ENCODE measurements at regions not wholly inside any gene's neighbourhood (a gene's known extent, or its start where the extent isn't known, plus 50 kb on each side); places are given as distances from the start of the nearest gene placed in this dataset.

DNA sequence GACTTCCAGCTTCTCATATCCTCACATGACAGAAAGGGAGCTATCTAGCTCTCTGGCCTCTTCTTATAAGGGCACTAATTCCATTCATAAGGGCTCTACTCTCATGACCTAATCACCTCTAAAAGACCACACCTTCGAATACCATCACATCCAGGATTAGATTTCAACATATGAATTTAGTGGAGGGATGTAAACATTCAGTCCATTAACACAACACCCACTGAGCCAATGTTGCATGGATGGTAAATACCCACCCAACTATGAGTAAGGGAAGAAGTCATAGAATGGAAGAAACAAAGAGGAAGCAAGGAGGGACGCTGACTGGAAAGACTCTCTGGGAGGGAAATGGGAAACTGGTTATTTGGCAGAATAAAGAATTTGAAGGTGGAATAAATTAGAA lies 112.6 kb upstream of the CCDC112 start:
- TF ChIP-seq POLR2A (IDR thresholded peaks at IDR 0.05) = no peak
- TF ChIP-seq, protein P1, sequence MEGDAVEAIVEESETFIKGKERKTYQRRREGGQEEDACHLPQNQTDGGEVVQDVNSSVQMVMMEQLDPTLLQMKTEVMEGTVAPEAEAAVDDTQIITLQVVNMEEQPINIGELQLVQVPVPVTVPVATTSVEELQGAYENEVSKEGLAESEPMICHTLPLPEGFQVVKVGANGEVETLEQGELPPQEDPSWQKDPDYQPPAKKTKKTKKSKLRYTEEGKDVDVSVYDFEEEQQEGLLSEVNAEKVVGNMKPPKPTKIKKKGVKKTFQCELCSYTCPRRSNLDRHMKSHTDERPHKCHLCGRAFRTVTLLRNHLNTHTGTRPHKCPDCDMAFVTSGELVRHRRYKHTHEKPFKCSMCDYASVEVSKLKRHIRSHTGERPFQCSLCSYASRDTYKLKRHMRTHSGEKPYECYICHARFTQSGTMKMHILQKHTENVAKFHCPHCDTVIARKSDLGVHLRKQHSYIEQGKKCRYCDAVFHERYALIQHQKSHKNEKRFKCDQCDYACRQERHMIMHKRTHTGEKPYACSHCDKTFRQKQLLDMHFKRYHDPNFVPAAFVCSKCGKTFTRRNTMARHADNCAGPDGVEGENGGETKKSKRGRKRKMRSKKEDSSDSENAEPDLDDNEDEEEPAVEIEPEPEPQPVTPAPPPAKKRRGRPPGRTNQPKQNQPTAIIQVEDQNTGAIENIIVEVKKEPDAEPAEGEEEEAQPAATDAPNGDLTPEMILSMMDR (IDR thresholded peaks at IDR 0.05) = no peak
- H3K9me3 ChIP-seq = no peaks in the 10 kb centered on the region
- H3K27me3 ChIP-seq = no peaks in the 10 kb centered on the region
- intact Hi-C loops (cut with DNase I; ENCODE audit: low total_unique reads) = no loop called here
- no peak overlapping the region for H3K27ac ChIP-seq
- H3K4me3 ChIP-seq = no peak overlapping the region
- DNase-seq = no peak
- no peaks in the 10 kb centered on the region for H3K4me1 ChIP-seq
- no peaks in the 10 kb centered on the region for H3K36me3 ChIP-seq

DNA sequence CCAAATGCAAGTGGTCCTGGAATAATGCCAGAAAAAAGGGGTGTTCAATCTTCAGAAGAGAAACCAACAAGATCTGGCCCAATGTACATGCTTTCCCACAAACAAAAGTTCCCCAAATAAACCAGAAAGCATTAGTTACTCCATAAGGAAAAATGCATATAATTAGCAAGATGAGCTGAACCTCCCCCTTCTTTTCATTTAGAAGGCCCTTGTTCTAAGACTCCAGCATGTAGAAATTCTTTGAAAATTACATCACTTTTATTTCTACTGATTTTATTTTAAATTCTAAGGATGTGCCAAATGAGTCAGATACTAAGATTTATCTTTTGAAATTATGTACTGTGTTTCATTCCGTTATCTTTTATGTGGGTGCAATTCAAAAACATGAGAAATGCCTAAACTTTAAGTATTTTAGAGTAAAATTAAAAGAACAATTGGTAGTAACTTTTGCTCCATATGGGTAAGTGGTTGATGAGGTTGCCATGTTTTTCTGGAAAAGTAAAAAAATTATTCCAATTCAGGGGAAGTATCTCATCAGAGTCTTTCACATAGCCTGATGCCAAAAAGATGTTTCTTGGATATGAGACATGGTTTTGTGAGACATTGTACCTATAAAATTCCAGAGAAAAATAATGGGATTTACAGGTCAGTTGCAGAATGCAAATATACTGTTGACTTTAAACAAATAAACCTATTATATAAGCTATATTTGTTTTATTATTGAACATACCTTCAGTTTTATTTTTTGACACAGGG lies 106.5 kb upstream of the CCDC112 start:
- TF ChIP-seq, protein P1 (IDR thresholded peaks at IDR 0.05) = no peak
- no peak for TF ChIP-seq POLR2A (IDR thresholded peaks at IDR 0.05)
- H3K27ac ChIP-seq = peak overlapping the region in 1 of 2 donors; percentile 33

DNA sequence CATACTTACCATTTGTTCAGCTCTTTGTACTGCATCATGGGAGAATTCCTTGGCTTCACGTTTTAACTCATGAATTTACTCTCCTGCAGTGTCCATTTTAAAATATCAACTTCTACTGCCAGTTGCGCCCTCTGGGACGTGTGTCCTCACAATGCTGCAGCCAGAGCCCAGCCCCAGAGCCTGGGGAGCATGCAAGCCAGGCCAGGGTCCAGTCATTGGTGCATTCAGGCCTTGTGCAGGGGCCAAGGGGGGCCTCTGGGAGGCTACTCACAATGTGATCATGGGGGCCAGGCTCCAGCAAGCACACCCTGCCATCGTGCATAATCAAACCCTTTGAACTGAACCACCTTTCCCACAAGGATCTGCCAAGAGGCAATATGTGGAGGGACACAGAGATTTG lies 105.6 kb upstream of the CCDC112 start:
- Histone ChIP-seq H3K9me3 (no peaks in the 10 kb centered on the region), H3K4me1 (no peaks in the 10 kb centered on the region), H3K27ac (peak overlapping the region in 1 of 2 donors; percentile 33), H3K27me3 (no peaks in the 10 kb centered on the region), H3K36me3 (no peaks in the 10 kb centered on the region), H3K4me3 (no peak overlapping the region)
- intact Hi-C loops (cut with DNase I; ENCODE audit: low total_unique reads) = no loop called here
- TF ChIP-seq POLR2A (IDR thresholded peaks at IDR 0.05) = no peak
- TF ChIP-seq, protein P1 (IDR thresholded peaks at IDR 0.05) = no peak
- DNase-seq = no peak

More for the DNA sequence above, 106.5 kb upstream of the CCDC112 start:
- DNase-seq = no peak
- intact Hi-C loops (cut with DNase I; ENCODE audit: low total_unique reads) = no loop called here
- Histone ChIP-seq H3K27me3 (no peaks in the 10 kb centered on the region), H3K4me3 (no peak overlapping the region), H3K9me3 (no peaks in the 10 kb centered on the region), H3K36me3 (no peaks in the 10 kb centered on the region), H3K4me1 (no peaks in the 10 kb centered on the region)

DNA sequence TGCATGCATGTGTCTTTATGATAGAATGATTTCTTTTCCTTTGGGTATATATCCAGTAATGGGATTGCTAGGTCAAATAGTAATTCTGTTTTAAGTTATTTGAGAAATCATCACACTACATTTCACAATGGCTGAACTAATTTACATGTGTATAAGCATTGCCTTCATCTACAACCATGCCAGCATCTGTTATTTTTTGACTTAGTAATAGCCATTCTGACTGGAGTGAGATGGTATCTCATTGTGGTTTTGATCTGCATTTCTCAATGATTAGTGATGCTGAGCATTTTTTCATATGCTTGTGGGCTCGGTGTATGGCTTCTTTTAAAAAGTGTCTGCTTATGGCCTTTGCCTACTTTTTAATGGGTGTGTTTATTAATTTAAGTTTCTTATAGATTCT lies 102.3 kb upstream of the CCDC112 start:
- H3K27ac ChIP-seq = no peak overlapping the region
- TF ChIP-seq POLR2A (IDR thresholded peaks at IDR 0.05) = no peak
- TF ChIP-seq, protein P1 (IDR thresholded peaks at IDR 0.05) = no peak
- no peaks in the 10 kb centered on the region for H3K9me3 ChIP-seq
- DNase-seq = no peak
- no peaks in the 10 kb centered on the region for H3K27me3 ChIP-seq
- intact Hi-C loops (cut with DNase I; ENCODE audit: low total_unique reads) = no loop called here
- H3K4me3 ChIP-seq = no peak overlapping the region
- H3K4me1 ChIP-seq = no peaks in the 10 kb centered on the region
- no peaks in the 10 kb centered on the region for H3K36me3 ChIP-seq

DNA sequence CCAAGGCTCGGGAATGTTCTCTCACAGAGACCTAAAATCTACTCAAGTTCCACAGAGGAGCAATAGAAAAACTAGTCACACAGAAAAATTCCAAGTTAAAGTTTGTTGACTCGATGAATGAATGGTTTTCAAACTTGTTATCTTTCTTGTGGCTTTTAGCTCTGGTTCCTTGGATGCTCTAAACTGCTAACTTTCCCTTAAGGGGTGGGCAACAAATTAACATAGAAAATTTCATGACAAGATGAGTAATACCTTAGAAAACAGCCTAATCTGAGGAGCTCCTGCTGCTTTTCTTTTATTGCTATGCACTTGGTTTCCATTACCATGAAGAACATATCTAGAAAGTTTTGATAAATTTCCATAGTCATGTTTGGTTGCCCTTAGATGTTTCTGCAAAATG lies 100.2 kb upstream of the CCDC112 start:
- no peak for DNase-seq
- H3K27ac ChIP-seq = peak overlapping the region in 1 of 2 donors; percentile 21
- intact Hi-C loops (cut with DNase I; ENCODE audit: low total_unique reads) = no loop called here
- TF ChIP-seq, protein P1 (IDR thresholded peaks at IDR 0.05) = no peak
- TF ChIP-seq POLR2A (IDR thresholded peaks at IDR 0.05) = no peak
- H3K36me3 ChIP-seq = no peaks in the 10 kb centered on the region
- no peak overlapping the region for H3K4me3 ChIP-seq
- H3K4me1 ChIP-seq = no peaks in the 10 kb centered on the region
- no peaks in the 10 kb centered on the region for H3K9me3 ChIP-seq
- no peaks in the 10 kb centered on the region for H3K27me3 ChIP-seq
